SK-N-SH (cell line): ENCODE measurements at regions not wholly inside any gene's neighbourhood (a gene's known extent, or its start where the extent isn't known, plus 50 kb on each side); places are given as distances from the start of the nearest gene placed in this dataset.

Experiments
- CTCF ChIA-PET: fragments of 300-600, 350-600 bp; formaldehyde crosslinking; extraction: SDS; loops from one replicate; lab custom pipeline; 2021; lab: Yijun Ruan, JAX
- POLR2A ChIA-PET: fragments of 350-600 bp; sonication (Branson Sonifier 250); formaldehyde crosslinking; extraction: SDS; loops from one replicate; lab custom pipeline; 2020; ENCODE audit warnings: antibody characterized with exemption, inconsistent platforms; lab: Yijun Ruan, JAX
- DNase-seq: peaks from one replicate; pipeline ENCODE4 v3.0.0; 2012
- H2AFZ ChIP-seq: fragments of 200-600 bp; sonication (generic); 2 replicates; pipeline ENCODE4 v1.8.1; 2016; ENCODE audit warnings: antibody characterized with exemption, mild to moderate bottlenecking, low read depth
- H3F3A ChIP-seq: fragments of 200-600 bp; sonication (generic); replicated peaks from 2 replicates; pipeline ENCODE3; 2016; ENCODE audit warnings: antibody characterized with exemption, mild to moderate bottlenecking; ENCODE audit not compliant: insufficient read depth
- H3K27ac ChIP-seq, 2 experiments: fragments of 200-500 bp in 1 of 2; fragments of 200-600 bp in 1 of 2; sonication (Bioruptor generic) in 1 of 2; sonication (generic), shearing (Covaris generic) in 1 of 2; 2 replicates each; pipeline versions ENCODE4 v1.5.1 to v1.6.1; 2014 to 2016; ENCODE audit warnings: low read depth in 2 of 2, inconsistent platforms in 1 of 2, low read length in 1 of 2, mild to moderate bottlenecking in 1 of 2, mixed read lengths in 1 of 2
- H3K27me3 ChIP-seq: fragments of 200-600 bp; sonication (generic), shearing (Covaris generic); 2 replicates; pipeline ENCODE4 v1.6.1; 2016; ENCODE audit warnings: mixed run types; ENCODE audit not compliant: insufficient read depth
- H3K36me3 ChIP-seq, 2 experiments: fragments of 200-500 bp in 1 of 2; fragments of 200-600 bp in 1 of 2; sonication (Bioruptor generic) in 1 of 2; sonication (generic) in 1 of 2; replicated peaks in 1 of 2; 2 replicates each; pipeline versions ENCODE3 to v1.5.1; 2014 to 2016; ENCODE audit warnings: low read length in 1 of 2, mild to moderate bottlenecking in 1 of 2; ENCODE audit not compliant: insufficient read depth in 2 of 2, control insufficient read depth in 1 of 2
- H3K4me1 ChIP-seq, 2 experiments: fragments of 200-500 bp in 1 of 2; fragments of 200-600 bp in 1 of 2; sonication (Bioruptor generic) in 1 of 2; sonication (generic), shearing (Covaris generic) in 1 of 2; 2 replicates each; pipeline versions ENCODE4 v1.5.1 to v1.6.1; 2014 to 2016; ENCODE audit warnings: low read depth in 1 of 2, low read length in 1 of 2, mixed run types in 1 of 2; ENCODE audit not compliant: insufficient read depth in 2 of 2, control insufficient read depth in 1 of 2
- H3K4me2 ChIP-seq: fragments of 200-600 bp; sonication (generic), shearing (Covaris generic); 2 replicates; pipeline ENCODE4 v1.6.1; 2017; ENCODE audit warnings: mixed run types
- H3K4me3 ChIP-seq, 2 experiments: fragments of 200-500 bp in 1 of 2; fragments of 200-600 bp in 1 of 2; sonication (Bioruptor generic) in 1 of 2; sonication (generic), shearing (Covaris generic) in 1 of 2; 2 replicates each; pipeline versions ENCODE4 v1.5.1 to v1.8.1; 2014 to 2016; ENCODE audit warnings: low read depth in 2 of 2, inconsistent platforms in 1 of 2, low read length in 1 of 2, mild to moderate bottlenecking in 1 of 2, mixed read lengths in 1 of 2, moderate library complexity in 1 of 2
- H3K79me2 ChIP-seq: fragments of 200-600 bp; sonication (generic); 2 replicates; pipeline ENCODE4 v1.8.1; 2017; ENCODE audit warnings: mild to moderate bottlenecking; ENCODE audit not compliant: insufficient read depth
- H3K9ac ChIP-seq: fragments of 200-600 bp; sonication (generic); 2 replicates; pipeline ENCODE4 v1.6.1; 2017; ENCODE audit warnings: mixed run types
- H3K9me2 ChIP-seq: fragments of 200-600 bp; sonication (generic); 2 replicates; pipeline ENCODE4 v1.6.1; 2017; ENCODE audit warnings: mixed run types
- H3K9me3 ChIP-seq: fragments of 200-600 bp; sonication (generic); 2 replicates; pipeline ENCODE4 v1.6.1; 2017; ENCODE audit warnings: mixed run types, mild to moderate bottlenecking, moderate library complexity
- H4K20me1 ChIP-seq: fragments of 200-600 bp; sonication (generic); 2 replicates; pipeline ENCODE4 v1.6.1; 2017; ENCODE audit warnings: mild to moderate bottlenecking, mixed run types; ENCODE audit not compliant: insufficient read depth
- CHD2 ChIP-seq: fragments of 150-350 bp; IDR thresholded peaks from 2 replicates; pipeline ENCODE4 v1.6.1; 2018; ENCODE audit warnings: low read length; ENCODE audit not compliant: partially characterized antibody
- EP300 ChIP-seq, 2 experiments: IDR thresholded peaks; 2 replicates each; pipeline versions ENCODE4 v1.4.0 to v1.6.1; 2012; ENCODE audit warnings: borderline replicate concordance in 1 of 2, low read depth in 1 of 2, low read length in 1 of 2
- GABPA ChIP-seq: IDR thresholded peaks from 2 replicates; pipeline ENCODE4 v1.4.0; 2012; ENCODE audit warnings: low read depth, mild to moderate bottlenecking
- JUND ChIP-seq: IDR thresholded peaks from 2 replicates; pipeline ENCODE4 v1.4.0; 2012
- MXI1 ChIP-seq: IDR thresholded peaks from 2 replicates; pipeline ENCODE4 v1.6.1; 2012; ENCODE audit warnings: mild to moderate bottlenecking, low read depth, low read length, improper control_type of control experiment
- NFIC ChIP-seq: IDR thresholded peaks from 2 replicates; pipeline ENCODE4 v1.4.0; 2012; ENCODE audit warnings: borderline replicate concordance
- RCOR1 ChIP-seq: fragments of 150-350 bp; IDR thresholded peaks from 2 replicates; pipeline ENCODE4 v1.6.1; 2017; ENCODE audit warnings: antibody characterized with exemption, low read length
- REST ChIP-seq: IDR thresholded peaks from 2 replicates; pipeline ENCODE4 v1.6.1; 2012; ENCODE audit warnings: mild to moderate bottlenecking, low read depth, low read length, moderate library complexity
- RXRA ChIP-seq: IDR thresholded peaks from 2 replicates; pipeline ENCODE4 v1.4.0; 2012; ENCODE audit warnings: low read depth, mild to moderate bottlenecking, borderline replicate concordance
- SIN3A ChIP-seq: IDR thresholded peaks from 2 replicates; pipeline ENCODE4 v1.6.1; 2012; ENCODE audit warnings: low read depth, mild to moderate bottlenecking, low read length, moderate library complexity, borderline replicate concordance
- TAF1 ChIP-seq: IDR thresholded peaks from 2 replicates; pipeline ENCODE4 v1.6.1; 2012; ENCODE audit warnings: low read depth, mild to moderate bottlenecking, low read length, moderate library complexity, borderline replicate concordance
- USF1 ChIP-seq: IDR thresholded peaks from 2 replicates; pipeline ENCODE4 v1.4.0; 2012; ENCODE audit warnings: low read depth, borderline replicate concordance
- USF2 ChIP-seq: fragments of 150-350 bp; IDR thresholded peaks from 2 replicates; pipeline ENCODE4 v1.6.1; 2017; ENCODE audit warnings: antibody characterized with exemption, low read length, low read depth, borderline replicate concordance
- YY1 ChIP-seq: IDR thresholded peaks from 2 replicates; pipeline ENCODE4 v1.4.0; 2012; ENCODE audit warnings: low read depth, mild to moderate bottlenecking
- WGBS: methylation state at CpG from one replicate; pipeline ENCODE4 v1.1.6; 2017; ENCODE audit warnings: low lambda C conversion rate; 5-methylcytosine and 5-hydroxymethylcytosine counted together

GRCh38 chr21:34197561-34197960 lies 124.2 kb downstream of the MRPS6 start:
- H2AFZ ChIP-seq: no peak overlapping the region
- ChIA-PET CTCF (interaction anchor here (1.1 kb wide), 1 partner anchor 273 kb away, joined by 3 read pairs; no protein-coding TSS in a partner anchor), POLR2A (no interaction called here)
- no peak overlapping the region for H3K4me2 ChIP-seq
- no peak overlapping the region for H3K9ac ChIP-seq
- H3K79me2 ChIP-seq: no peaks in the 10 kb centered on the region
- no peak for DNase-seq
- H3K27me3 ChIP-seq: no peaks in the 10 kb centered on the region
- no peaks in the 10 kb centered on the region for H3K9me3 ChIP-seq
- no peaks in the 10 kb centered on the region for H3F3A ChIP-seq
- no peaks in the 10 kb centered on the region for H4K20me1 ChIP-seq
- H3K4me3 ChIP-seq: no peak overlapping the region
- no peak for TF ChIP-seq RCOR1
- no peak for TF ChIP-seq USF2
- no peak for TF ChIP-seq USF1
- TF ChIP-seq CHD2: no peak
- TF ChIP-seq TAF1: no peak
- TF ChIP-seq NFIC: no peak
- no peaks in the 10 kb centered on the region for H3K9me2 ChIP-seq
- 92% methylated on average over 3 of the region's 3 CpGs for WGBS
- no peaks in the 10 kb centered on the region for H3K36me3 ChIP-seq
- no peak overlapping the region for H3K27ac ChIP-seq
- H3K4me1 ChIP-seq: peaks cover 4 to 19% of the 10 kb centered on the region in 2 experiments; a peak in 1 of 4 replicates

GRCh38 chr21:34198231-34199120 lies 125.1 kb downstream of the MRPS6 start:
- WGBS: 81% methylated on average over 14 of the region's 16 CpGs
- no peaks in the 10 kb centered on the region for H3F3A ChIP-seq
- no peak overlapping the region for H3K27ac ChIP-seq
- no peak overlapping the region for H3K9ac ChIP-seq
- H3K4me1 ChIP-seq: peaks cover 4 to 23% of the 10 kb centered on the region in 2 experiments; a peak in 1 of 4 replicates
- CTCF ChIA-PET: interaction anchor here (1.0 to 1.1 kb wide), 3 partner anchors 112 to 274 kb away, joined by 3 to 4 read pairs (median 3); no protein-coding TSS in a partner anchor
- no peaks in the 10 kb centered on the region for H3K27me3 ChIP-seq
- H2AFZ ChIP-seq: no peak overlapping the region
- H4K20me1 ChIP-seq: no peaks in the 10 kb centered on the region
- no peak overlapping the region for H3K4me3 ChIP-seq
- DNase-seq: no peak
- no peaks in the 10 kb centered on the region for H3K9me3 ChIP-seq
- H3K4me2 ChIP-seq: no peak overlapping the region
- no peaks in the 10 kb centered on the region for H3K36me3 ChIP-seq
- no peaks in the 10 kb centered on the region for H3K79me2 ChIP-seq
- TF ChIP-seq YY1 (no peak), CHD2 (no peak), GABPA (no peak), REST (no peak), MXI1 (no peak), SIN3A (no peak), JUND (no peak), EP300 (IDR thresholded peaks at IDR 0.05; ENCODE audit: borderline replicate concordance in 1 of 2, low read depth in 1 of 2, low read length in 1 of 2) (no peak), RXRA (no peak)
- H3K9me2 ChIP-seq: no peaks in the 10 kb centered on the region
- POLR2A ChIA-PET: no interaction called here
